Peyer's patch (tissue), 4 donors: ENCODE measurements at regions not wholly inside any gene's neighbourhood (a gene's known extent, or its start where the extent isn't known, plus 50 kb on each side); places are given as distances from the start of the nearest gene placed in this dataset.

Source experiments
- DNase-seq, 3 donors: peaks; one replicate each; pipeline ENCODE4 v3.0.0-alpha.2; 2017 to 2019
- H3K27ac ChIP-seq, 4 donors: fragments of 200-600 bp; sonication (generic); one replicate each; pipeline ENCODE4 v1.5.1; 2016 to 2019
- H3K27me3 ChIP-seq, 2 donors: fragments of 200-600 bp; sonication (generic); one replicate each; pipeline ENCODE4 v1.5.1; 2019
- H3K36me3 ChIP-seq, 3 donors: fragments of 200-600 bp; sonication (generic); one replicate each; pipeline ENCODE4 v1.5.1; 2016 to 2019
- H3K4me1 ChIP-seq, 4 donors: fragments of 200-600 bp; sonication (generic); one replicate each; pipeline ENCODE4 v1.5.1; 2016 to 2019
- H3K4me3 ChIP-seq, 4 donors: fragments of 200-600 bp; sonication (generic); 1 replicate in 3 of 4; 2 replicates in 1 of 4; pipeline ENCODE4 v1.5.1; 2016 to 2019; ENCODE audit warnings: mild to moderate bottlenecking in 1 of 4
- H3K9me3 ChIP-seq, 4 donors: fragments of 200-600 bp; sonication (generic); one replicate each; pipeline ENCODE4 v1.5.1; 2016 to 2019; ENCODE audit warnings: mild to moderate bottlenecking in 1 of 4
- CTCF ChIP-seq, 6 experiments: fragments of 450-650 bp in 4 of 6; fragments of 200-600 bp in 2 of 6; sonication (generic) in 1 of 6; IDR thresholded peaks; one replicate each; pipeline ENCODE4 v1.5.1; 2017 to 2019; ENCODE audit warnings: antibody characterized with exemption in 6 of 6, mild to moderate bottlenecking in 3 of 6, moderate library complexity in 1 of 6
- POLR2A ChIP-seq, 2 donors: fragments of 450-650 bp; IDR thresholded peaks; one replicate each; pipeline ENCODE4 v1.5.1; 2017; ENCODE audit warnings: antibody characterized with exemption in 2 of 2, mild to moderate bottlenecking in 2 of 2, moderate library complexity in 2 of 2

- H3K36me3 ChIP-seq, result no peaks in the 10 kb centered on the region
- H3K9me3 ChIP-seq, result no peaks in the 10 kb centered on the region
- DNase-seq, result no peak
- H3K27me3 ChIP-seq, result no peaks in the 10 kb centered on the region
- TF ChIP-seq CTCF (IDR thresholded peaks at IDR 0.05) (no peak), POLR2A (IDR thresholded peaks at IDR 0.05) (no peak)
- H3K4me3 ChIP-seq, result no peak overlapping the region
- no peak overlapping the region for H3K27ac ChIP-seq
- no peaks in the 10 kb centered on the region for H3K4me1 ChIP-seq
Measured at GRCh38 chr7:94250124-94250523, 144.6 kb upstream of the COL1A2 start.

GRCh38 chr7:94250987-94251386 lies 143.7 kb upstream of the COL1A2 start:
- Histone ChIP-seq H3K27me3 (no peaks in the 10 kb centered on the region), H3K4me3 (no peak overlapping the region), H3K4me1 (no peaks in the 10 kb centered on the region), H3K36me3 (no peaks in the 10 kb centered on the region), H3K9me3 (no peaks in the 10 kb centered on the region), H3K27ac (no peak overlapping the region)
- no peak for TF ChIP-seq POLR2A (IDR thresholded peaks at IDR 0.05)
- DNase-seq, result no peak

- Histone ChIP-seq H3K9me3 (no peaks in the 10 kb centered on the region), H3K4me3 (no peak overlapping the region), H3K36me3 (no peaks in the 10 kb centered on the region), H3K27ac (no peak overlapping the region), H3K27me3 (no peaks in the 10 kb centered on the region), H3K4me1 (no peaks in the 10 kb centered on the region)
- TF ChIP-seq CTCF (IDR thresholded peaks at IDR 0.05), result no peak
- TF ChIP-seq POLR2A (IDR thresholded peaks at IDR 0.05), result no peak
- DNase-seq, result no peak
Measured at GRCh38 chr7:94252124-94252523, 142.6 kb upstream of the COL1A2 start.

- TF ChIP-seq CTCF (IDR thresholded peaks at IDR 0.05) (no peak), POLR2A (IDR thresholded peaks at IDR 0.05) (no peak)
- H3K27ac ChIP-seq, result no peak overlapping the region
- no peaks in the 10 kb centered on the region for H3K9me3 ChIP-seq
- H3K27me3 ChIP-seq, result no peaks in the 10 kb centered on the region
- DNase-seq, result no peak
- no peak overlapping the region for H3K4me3 ChIP-seq
- no peaks in the 10 kb centered on the region for H3K36me3 ChIP-seq
- no peaks in the 10 kb centered on the region for H3K4me1 ChIP-seq
Measured at GRCh38 chr7:94252971-94253370, 141.7 kb upstream of the COL1A2 start.

- H3K27ac ChIP-seq, result no peak overlapping the region
- no peak overlapping the region for H3K4me3 ChIP-seq
- H3K4me1 ChIP-seq, result no peaks in the 10 kb centered on the region
- H3K27me3 ChIP-seq, result no peaks in the 10 kb centered on the region
- TF ChIP-seq POLR2A (IDR thresholded peaks at IDR 0.05) (no peak), CTCF (IDR thresholded peaks at IDR 0.05) (no peak)
- H3K9me3 ChIP-seq, result no peaks in the 10 kb centered on the region
- DNase-seq, result no peak
- H3K36me3 ChIP-seq, result no peaks in the 10 kb centered on the region
Measured at GRCh38 chr7:94253686-94254085, 141.0 kb upstream of the COL1A2 start.

- no peak overlapping the region for H3K4me3 ChIP-seq
- H3K36me3 ChIP-seq, result no peaks in the 10 kb centered on the region
- no peaks in the 10 kb centered on the region for H3K4me1 ChIP-seq
- no peak for DNase-seq
- H3K9me3 ChIP-seq, result no peaks in the 10 kb centered on the region
- TF ChIP-seq CTCF (IDR thresholded peaks at IDR 0.05) (no peak), POLR2A (IDR thresholded peaks at IDR 0.05) (no peak)
- H3K27me3 ChIP-seq, result no peaks in the 10 kb centered on the region
- no peak overlapping the region for H3K27ac ChIP-seq
Measured at GRCh38 chr7:94258418-94259300, 136.0 kb upstream of the COL1A2 start.
